ENCODE measurements at regions not wholly inside any gene's neighbourhood (a gene's known extent, or its start where the extent isn't known, plus 50 kb on each side); places are given as distances from the start of the nearest gene placed in this dataset.

- TF ChIP-seq, protein P1, sequence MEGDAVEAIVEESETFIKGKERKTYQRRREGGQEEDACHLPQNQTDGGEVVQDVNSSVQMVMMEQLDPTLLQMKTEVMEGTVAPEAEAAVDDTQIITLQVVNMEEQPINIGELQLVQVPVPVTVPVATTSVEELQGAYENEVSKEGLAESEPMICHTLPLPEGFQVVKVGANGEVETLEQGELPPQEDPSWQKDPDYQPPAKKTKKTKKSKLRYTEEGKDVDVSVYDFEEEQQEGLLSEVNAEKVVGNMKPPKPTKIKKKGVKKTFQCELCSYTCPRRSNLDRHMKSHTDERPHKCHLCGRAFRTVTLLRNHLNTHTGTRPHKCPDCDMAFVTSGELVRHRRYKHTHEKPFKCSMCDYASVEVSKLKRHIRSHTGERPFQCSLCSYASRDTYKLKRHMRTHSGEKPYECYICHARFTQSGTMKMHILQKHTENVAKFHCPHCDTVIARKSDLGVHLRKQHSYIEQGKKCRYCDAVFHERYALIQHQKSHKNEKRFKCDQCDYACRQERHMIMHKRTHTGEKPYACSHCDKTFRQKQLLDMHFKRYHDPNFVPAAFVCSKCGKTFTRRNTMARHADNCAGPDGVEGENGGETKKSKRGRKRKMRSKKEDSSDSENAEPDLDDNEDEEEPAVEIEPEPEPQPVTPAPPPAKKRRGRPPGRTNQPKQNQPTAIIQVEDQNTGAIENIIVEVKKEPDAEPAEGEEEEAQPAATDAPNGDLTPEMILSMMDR (IDR thresholded peaks at IDR 0.05) = no peak
- no peak for TF ChIP-seq POLR2A (IDR thresholded peaks at IDR 0.05)
- TF ChIP-seq POLR2AphosphoS5 (IDR thresholded peaks at IDR 0.05) = no peak
Measured at GRCh38 chr12:125824276-125824675, 759.0 kb downstream of the AACS start.

Data from prostate gland (tissue), 2 donors.